SK-N-SH treated with all-trans-retinoic acid at 6 μM for 48 hours (cell line): ENCODE measurements at regions not wholly inside any gene's neighbourhood (a gene's known extent, or its start where the extent isn't known, plus 50 kb on each side); places are given as distances from the start of the nearest gene placed in this dataset.

Source experiments
- ARNTL ChIP-seq: fragments of 450-650 bp; formaldehyde crosslinking; IDR thresholded peaks from 2 replicates; pipeline ENCODE4 v1.5.0; 2020; ENCODE audit warnings: low read depth, mild to moderate bottlenecking, moderate library complexity, borderline replicate concordance
- BACH2 ChIP-seq: fragments of 250-450 bp; sonication (Bioruptor Pico); IDR thresholded peaks from 2 replicates; pipeline ENCODE4 v1.9.0; 2021; ENCODE audit warnings: mild to moderate bottlenecking, borderline replicate concordance
- ISL1 ChIP-seq: fragments of 250-450 bp; sonication (Bioruptor Pico); IDR thresholded peaks from 2 replicates; pipeline ENCODE4 v2.1.2; 2022; ENCODE audit warnings: mild to moderate bottlenecking, moderate library complexity
- PPARA ChIP-seq: fragments of 250-450 bp; sonication (Bioruptor Pico); IDR thresholded peaks from 2 replicates; pipeline ENCODE4 v1.5.0; 2020; ENCODE audit warnings: mild to moderate bottlenecking, borderline replicate concordance
- RARB ChIP-seq: fragments of 250-450 bp; sonication (Bioruptor Pico); IDR thresholded peaks from 2 replicates; pipeline ENCODE4 v1.8.0; 2021; ENCODE audit warnings: mild to moderate bottlenecking, moderate library complexity
- TCF4 ChIP-seq: fragments of 250-450 bp; sonication (Bioruptor Pico); IDR thresholded peaks from 2 replicates; pipeline ENCODE4 v1.8.0; 2021; ENCODE audit warnings: mild to moderate bottlenecking, moderate library complexity, borderline replicate concordance
- ZC3H10 ChIP-seq: fragments of 250-450 bp; sonication (Bioruptor Pico); IDR thresholded peaks from 2 replicates; pipeline ENCODE4 v1.5.1; 2021; ENCODE audit warnings: mild to moderate bottlenecking, moderate library complexity
- ZFP30 ChIP-seq: fragments of 450-650 bp; formaldehyde crosslinking; IDR thresholded peaks from 2 replicates; pipeline ENCODE4 v1.5.0; 2022; ENCODE audit warnings: mild to moderate bottlenecking, moderate library complexity
- ZNF565 ChIP-seq: fragments of 450-650 bp; formaldehyde crosslinking; conservative IDR thresholded peaks from 2 replicates; pipeline ENCODE4 v1.5.0; 2020; ENCODE audit warnings: low read depth, mild to moderate bottlenecking, moderate library complexity
- ZNF8 ChIP-seq: fragments of 450-650 bp; formaldehyde crosslinking; IDR thresholded peaks from 2 replicates; pipeline ENCODE4 v1.5.0; 2020; ENCODE audit warnings: mild to moderate bottlenecking, moderate library complexity
- TF ChIP-seq, protein P1 (sequence below): fragments of 250-450 bp; sonication (Bioruptor Pico); IDR thresholded peaks from 2 replicates; pipeline ENCODE4 v1.5.1; 2020; ENCODE audit warnings: low read depth, mild to moderate bottlenecking, moderate library complexity
- TF ChIP-seq, protein P2 (sequence below): fragments of 250-450 bp; sonication (Bioruptor Pico); IDR thresholded peaks from 2 replicates; pipeline ENCODE4 v1.8.0; 2021; ENCODE audit warnings: low read depth, mild to moderate bottlenecking, moderate library complexity, borderline replicate concordance
- TF ChIP-seq, protein P3 (sequence below): fragments of 250-450 bp; sonication (Bioruptor Pico); IDR thresholded peaks from 2 replicates; pipeline ENCODE4 v1.8.0; 2020; ENCODE audit warnings: mild to moderate bottlenecking, moderate library complexity, borderline replicate concordance
- TF ChIP-seq, protein P4 (sequence below): fragments of 250-450 bp; sonication (Bioruptor Pico); IDR thresholded peaks from 2 replicates; pipeline ENCODE4 v1.5.1; 2021; ENCODE audit warnings: mild to moderate bottlenecking, moderate library complexity

DNA sequence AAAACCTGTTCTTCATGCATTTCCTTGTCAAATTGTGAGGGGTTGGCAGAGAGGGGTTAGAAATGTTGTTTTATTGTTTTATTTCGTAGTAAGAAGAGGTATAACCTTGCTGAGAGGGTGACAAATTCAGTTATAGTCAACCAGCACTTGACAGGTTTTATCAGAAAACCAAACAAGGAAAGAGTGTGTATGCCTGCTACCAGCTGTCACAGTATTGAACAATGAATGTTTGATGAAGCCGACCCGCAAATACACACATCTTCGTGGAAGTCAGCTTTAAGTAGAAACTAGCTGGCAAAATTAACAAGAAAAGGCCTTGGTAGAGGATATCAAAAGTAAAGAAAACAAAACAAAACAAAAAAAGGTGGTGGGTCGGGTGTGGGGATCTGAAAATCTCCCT, 214.6 kb upstream of the TLE4 start:
- TF ChIP-seq ZNF565 (CRISPR knock-in tag) = no peak
- TF ChIP-seq, protein P1, sequence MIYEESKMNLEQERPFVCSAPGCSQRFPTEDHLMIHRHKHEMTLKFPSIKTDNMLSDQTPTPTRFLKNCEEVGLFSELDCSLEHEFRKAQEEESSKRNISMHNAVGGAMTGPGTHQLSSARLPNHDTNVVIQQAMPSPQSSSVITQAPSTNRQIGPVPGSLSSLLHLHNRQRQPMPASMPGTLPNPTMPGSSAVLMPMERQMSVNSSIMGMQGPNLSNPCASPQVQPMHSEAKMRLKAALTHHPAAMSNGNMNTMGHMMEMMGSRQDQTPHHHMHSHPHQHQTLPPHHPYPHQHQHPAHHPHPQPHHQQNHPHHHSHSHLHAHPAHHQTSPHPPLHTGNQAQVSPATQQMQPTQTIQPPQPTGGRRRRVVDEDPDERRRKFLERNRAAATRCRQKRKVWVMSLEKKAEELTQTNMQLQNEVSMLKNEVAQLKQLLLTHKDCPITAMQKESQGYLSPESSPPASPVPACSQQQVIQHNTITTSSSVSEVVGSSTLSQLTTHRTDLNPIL (CRISPR knock-in tag) = no peak
- TF ChIP-seq, protein P2, sequence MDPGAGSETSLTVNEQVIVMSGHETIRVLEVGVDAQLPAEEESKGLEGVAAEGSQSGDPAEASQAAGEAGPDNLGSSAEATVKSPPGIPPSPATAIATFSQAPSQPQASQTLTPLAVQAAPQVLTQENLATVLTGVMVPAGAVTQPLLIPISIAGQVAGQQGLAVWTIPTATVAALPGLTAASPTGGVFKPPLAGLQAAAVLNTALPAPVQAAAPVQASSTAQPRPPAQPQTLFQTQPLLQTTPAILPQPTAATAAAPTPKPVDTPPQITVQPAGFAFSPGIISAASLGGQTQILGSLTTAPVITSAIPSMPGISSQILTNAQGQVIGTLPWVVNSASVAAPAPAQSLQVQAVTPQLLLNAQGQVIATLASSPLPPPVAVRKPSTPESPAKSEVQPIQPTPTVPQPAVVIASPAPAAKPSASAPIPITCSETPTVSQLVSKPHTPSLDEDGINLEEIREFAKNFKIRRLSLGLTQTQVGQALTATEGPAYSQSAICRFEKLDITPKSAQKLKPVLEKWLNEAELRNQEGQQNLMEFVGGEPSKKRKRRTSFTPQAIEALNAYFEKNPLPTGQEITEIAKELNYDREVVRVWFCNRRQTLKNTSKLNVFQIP (CRISPR knock-in tag) = no peak
- TF ChIP-seq BACH2 (CRISPR knock-in tag) = no peak
- TF ChIP-seq, protein P3, sequence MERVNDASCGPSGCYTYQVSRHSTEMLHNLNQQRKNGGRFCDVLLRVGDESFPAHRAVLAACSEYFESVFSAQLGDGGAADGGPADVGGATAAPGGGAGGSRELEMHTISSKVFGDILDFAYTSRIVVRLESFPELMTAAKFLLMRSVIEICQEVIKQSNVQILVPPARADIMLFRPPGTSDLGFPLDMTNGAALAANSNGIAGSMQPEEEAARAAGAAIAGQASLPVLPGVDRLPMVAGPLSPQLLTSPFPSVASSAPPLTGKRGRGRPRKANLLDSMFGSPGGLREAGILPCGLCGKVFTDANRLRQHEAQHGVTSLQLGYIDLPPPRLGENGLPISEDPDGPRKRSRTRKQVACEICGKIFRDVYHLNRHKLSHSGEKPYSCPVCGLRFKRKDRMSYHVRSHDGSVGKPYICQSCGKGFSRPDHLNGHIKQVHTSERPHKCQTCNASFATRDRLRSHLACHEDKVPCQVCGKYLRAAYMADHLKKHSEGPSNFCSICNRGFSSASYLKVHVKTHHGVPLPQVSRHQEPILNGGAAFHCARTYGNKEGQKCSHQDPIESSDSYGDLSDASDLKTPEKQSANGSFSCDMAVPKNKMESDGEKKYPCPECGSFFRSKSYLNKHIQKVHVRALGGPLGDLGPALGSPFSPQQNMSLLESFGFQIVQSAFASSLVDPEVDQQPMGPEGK (CRISPR knock-in tag) = no peak
- no peak for TF ChIP-seq PPARA (CRISPR knock-in tag)
- TF ChIP-seq RARB (CRISPR knock-in tag) = no peak
- TF ChIP-seq ZC3H10 (CRISPR knock-in tag) = no peak
- TF ChIP-seq, protein P4, sequence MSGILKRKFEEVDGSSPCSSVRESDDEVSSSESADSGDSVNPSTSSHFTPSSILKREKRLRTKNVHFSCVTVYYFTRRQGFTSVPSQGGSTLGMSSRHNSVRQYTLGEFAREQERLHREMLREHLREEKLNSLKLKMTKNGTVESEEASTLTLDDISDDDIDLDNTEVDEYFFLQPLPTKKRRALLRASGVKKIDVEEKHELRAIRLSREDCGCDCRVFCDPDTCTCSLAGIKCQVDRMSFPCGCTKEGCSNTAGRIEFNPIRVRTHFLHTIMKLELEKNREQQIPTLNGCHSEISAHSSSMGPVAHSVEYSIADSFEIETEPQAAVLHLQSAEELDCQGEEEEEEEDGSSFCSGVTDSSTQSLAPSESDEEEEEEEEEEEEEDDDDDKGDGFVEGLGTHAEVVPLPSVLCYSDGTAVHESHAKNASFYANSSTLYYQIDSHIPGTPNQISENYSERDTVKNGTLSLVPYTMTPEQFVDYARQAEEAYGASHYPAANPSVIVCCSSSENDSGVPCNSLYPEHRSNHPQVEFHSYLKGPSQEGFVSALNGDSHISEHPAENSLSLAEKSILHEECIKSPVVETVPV (CRISPR knock-in tag) = no peak
- TF ChIP-seq TCF4 (CRISPR knock-in tag) = no peak
- no peak for TF ChIP-seq ISL1
- TF ChIP-seq ZFP30 (CRISPR knock-in tag) = no peak
- no peak for TF ChIP-seq ARNTL (CRISPR knock-in tag)
- no peak for TF ChIP-seq ZNF8 (CRISPR knock-in tag)
